Fibroblast of skin of right quadriceps (primary cell): ENCODE measurements at regions not wholly inside any gene's neighbourhood (a gene's known extent, or its start where the extent isn't known, plus 50 kb on each side); places are given as distances from the start of the nearest gene placed in this dataset.
A peak's percentile ranks its signal among the peaks of the same experiment; 100 is the strongest.
"Not testable (repeated sequence)": the region's sequence is repeated elsewhere in the genome, so short reads cannot be mapped to it uniquely, and the experiment has no call there.

Experiments
- DNase-seq: peaks from one replicate; pipeline ENCODE4 v3.0.0-alpha.2; 2013

DNA sequence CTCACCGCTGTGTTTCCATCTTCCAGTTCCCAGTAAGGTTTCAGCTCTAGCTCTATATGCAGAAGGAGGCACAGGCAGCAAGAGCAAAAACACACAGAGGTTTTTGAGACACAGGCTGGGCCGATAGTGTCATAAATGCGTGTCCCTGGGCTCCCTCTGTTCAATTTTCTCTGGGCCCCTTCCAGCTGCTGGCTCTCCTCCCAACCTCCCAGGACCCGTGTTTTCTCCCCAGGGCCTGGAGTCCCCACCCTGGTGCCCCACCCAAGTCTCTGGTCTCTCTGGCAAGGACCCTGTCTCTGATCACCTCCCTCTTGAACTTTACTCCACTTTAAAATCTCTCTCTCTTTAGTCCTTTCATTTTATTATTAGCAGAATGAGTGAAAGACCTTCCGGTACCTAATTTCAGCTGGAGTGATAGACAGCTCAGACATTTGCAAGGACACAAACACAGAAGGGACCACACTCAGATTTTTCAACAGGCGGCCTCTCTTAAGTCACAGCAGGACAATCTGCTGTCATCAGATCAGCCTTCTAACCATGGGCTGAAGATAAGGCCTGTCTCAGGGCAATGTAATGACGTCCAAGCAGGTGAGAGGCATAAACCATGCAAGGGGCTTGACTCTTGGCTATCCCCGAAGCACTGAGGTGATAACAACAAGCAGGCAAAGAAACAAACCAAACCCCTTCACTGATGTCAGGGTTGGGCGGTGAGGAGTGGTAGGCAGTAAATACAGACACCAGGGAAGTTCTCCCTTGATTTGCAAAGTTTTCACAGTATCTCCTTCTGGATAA, 190.0 kb upstream of the IRS2 start:
- no peak for DNase-seq

DNA sequence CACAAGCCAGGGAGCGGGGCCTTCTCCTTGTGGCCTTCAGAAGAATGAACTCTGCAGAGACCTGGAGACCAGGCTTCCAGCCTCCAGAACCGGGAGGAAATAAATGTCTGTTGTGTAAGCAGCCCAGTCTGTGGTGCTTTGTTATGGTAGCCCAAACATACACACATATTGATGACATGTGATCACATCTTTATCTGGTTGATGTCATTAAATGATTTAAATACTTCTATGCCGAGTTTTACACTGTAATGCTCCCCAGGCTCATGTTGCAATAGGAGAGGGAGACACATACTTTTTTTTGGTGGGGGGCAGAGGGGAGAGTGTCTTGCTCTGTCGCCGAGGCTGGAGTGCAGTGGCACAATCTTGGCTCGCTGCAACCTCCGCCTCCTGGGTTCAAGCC, 188.0 kb upstream of the IRS2 start:
- peak; percentile 37 for DNase-seq

DNA sequence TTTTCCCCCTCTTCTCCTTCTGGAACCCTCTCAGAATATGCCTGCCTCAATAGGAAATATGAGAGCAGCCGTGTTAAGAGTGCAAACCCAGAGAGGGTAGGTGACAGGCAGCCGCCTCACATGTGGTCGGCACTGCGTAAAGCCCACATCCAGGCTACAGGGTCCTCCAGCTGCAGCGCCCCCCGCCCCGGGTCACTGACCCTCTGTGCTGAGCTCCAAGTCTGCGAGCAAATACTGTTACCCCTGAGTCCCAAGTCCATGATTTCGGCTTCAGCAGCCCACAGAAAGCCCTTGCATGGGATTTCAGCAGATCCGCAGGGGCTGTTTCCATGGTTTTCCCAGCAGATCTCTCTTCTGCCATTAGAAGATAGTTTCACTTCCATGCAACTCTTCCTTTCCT, 186.9 kb upstream of the IRS2 start:
- no peak for DNase-seq

DNA sequence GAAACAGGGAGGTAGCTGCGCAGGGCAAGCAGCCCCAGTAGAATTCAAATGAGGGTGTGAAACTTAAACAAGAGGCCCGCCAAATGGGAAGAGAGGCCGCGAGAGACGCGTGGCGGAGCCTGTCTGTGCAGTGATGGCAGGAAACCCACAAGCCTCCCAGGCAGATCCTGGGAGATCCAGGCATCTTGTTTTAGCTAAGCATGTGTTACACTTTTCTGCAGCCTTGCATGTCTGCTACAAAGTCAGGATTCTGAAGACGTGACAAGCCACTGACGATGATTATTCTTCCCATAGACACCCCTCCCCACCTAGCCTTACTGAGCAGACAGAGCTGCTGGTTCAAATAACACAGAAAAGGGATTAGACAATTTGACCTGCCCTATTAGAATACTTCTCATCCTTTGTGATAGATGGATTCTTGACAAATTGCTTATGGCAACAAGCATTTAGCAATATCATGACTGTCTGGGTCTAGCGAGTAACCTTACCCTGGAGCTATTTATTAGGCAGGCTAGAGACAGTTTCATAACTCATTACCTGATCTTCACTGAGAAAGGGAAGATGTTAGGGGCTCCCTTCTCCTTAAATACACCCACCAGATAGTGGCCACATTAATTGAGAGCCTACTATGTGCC, 185.2 kb upstream of the IRS2 start:
- peak; percentile 72 for DNase-seq

DNA sequence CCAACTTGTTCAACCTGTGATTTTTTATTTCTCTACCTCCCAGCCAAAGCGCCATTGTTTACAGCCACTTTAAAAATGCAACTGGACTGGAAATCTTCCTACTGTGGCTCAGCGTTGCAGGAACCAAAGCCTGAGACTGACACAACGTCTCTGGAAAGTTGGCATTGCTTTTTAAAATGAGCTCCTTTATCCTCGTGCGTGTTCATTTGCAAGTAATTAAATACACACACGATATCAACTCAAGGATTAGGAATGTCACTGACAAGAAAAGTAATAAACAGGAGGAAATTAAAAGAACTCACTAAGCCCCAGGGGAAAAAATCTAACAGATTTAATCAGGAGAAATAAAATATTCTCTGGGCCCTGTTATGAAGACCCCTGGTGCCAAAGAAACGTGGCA, 184.6 kb upstream of the IRS2 start:
- DNase-seq, result peak; percentile 63

DNA sequence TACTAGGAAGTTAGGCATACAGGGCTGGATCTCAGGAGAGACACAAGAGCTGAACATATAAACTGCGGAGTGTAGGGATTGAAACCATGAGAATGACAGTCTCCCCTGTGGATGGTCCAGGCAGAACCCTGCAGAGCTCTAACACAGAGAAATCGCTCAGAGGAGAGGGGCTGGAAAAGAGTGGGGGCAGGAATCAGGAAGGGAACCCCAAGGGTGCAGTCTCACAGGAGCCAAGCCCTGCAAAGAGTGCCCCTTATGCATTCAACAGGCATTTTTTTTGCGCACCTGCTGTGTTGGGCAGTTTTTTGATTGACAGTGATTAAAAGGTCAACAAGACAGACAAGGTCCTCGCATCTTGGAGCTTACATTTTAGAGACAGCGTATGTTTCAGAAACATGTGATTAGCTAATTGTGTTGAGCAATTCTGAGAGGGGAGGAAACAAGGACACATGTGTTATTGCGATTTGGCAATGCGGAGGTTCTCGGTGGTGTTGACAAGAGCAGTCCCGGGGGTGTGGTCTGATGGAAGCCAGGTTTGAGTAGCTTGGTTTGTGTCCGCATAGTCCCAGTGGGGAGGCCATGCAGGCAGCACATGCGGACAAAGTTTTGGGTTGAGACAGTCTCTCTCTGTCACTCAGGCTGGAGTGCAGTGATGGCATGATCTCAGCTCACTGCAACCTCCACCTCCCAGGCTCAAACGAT, 182.6 kb upstream of the IRS2 start:
- peak; percentile 42 for DNase-seq

DNA sequence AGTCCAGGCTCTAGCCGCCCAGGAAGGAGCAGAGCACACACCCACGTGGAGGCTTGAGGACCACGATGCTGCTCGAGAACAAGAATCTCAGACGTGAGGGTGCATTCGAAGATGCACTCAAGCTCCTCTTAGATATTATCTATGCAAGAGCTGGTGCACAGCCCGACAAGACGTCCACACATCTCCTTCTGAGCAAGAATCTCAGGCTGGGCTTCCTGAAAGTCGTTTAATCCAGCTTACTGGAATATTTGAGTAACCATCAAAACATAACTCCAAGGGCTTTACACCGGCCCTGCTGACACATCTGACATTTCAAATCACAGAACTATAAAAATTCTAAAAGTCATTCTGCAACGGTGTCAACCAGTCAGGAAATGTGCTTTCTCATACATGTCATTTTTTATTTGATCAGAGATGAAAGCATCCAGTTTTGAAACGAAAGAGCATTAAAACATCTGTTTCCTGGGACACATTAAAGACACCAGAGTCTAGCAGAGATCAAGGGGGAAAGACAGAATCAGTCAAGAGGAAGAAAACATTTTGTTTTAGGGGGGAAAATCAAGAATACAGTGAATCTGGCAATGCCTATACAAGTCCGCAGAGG, 177.7 kb upstream of the IRS2 start:
- DNase-seq, result no peak

DNA sequence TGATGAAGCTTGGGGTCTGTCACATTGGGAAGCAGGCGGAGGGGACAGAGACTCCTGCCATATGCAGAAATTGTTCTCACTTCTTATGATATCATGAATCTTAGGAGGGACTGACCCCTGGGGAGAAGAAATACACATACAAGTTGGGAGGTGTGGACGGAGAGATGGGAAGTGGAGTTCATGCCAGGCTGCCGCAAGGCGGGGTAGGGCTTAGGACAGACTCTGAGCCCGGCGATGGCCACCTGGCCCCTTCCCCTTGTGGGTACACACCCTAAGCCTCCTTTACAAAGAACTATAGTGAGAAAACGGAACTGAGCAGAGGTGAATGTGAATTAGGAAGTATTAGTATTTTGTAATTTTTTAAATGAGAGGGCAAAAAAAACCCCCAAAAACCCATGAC, 177.0 kb upstream of the IRS2 start:
- DNase-seq, result no peak

DNA sequence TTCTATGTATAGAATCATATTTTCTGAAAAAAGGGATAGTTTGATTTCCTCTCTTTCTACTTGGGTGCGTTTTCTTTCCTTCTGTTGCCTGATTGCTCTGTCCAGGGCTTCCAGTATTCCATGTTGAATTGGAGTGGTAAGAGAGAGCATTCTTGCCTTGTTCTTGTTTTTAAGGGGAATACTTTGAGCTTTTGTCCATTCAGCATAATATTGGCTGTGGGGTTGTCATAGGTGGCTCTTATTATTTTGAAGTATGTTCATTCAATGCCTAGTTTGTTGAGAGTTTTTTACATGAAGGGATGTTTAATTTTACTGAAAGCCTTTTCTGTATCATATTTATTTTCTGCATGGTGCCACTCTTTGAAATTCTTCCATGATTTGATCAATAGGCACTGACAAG, 173.5 kb upstream of the IRS2 start:
- no peak for DNase-seq

DNA sequence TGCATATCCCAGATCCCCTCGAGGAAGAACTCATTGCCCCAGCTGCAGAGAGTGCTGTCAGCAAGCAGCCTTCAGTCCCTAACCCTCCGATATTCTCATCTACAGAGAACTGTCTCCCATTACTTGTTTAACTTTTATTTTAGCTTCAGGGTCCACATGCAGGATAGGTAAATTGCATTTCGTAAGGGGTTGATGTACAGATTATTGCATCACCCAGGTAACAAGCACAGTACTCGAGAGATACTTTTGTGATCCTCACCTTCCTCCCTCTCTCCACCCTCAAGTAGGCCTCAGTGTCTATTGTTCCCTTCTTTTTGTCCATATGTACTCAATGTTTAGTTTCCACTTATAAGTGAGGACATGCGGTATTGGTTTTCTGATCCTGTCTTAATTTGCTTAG, 171.5 kb upstream of the IRS2 start:
- DNase-seq, result no peak

DNA sequence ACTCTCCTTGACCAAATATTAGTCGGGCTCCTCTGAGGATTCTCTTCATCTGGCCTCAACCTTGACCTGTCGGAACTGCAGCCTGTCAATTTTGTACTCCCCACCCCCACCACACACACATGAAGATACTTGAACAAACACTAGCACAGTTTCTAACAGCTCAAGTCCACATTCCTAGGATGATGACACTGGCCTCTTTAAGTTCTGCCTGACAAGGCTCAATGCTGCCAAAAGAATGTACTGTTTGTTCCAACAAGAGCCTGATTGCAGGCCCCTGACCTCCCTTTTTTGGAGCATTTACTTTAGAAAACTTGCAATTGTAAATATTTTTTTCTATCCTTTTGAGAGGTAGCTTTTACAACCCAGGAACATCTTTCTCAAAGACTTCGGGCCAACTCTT, 169.2 kb upstream of the IRS2 start:
- DNase-seq, result peak; percentile 32

DNA sequence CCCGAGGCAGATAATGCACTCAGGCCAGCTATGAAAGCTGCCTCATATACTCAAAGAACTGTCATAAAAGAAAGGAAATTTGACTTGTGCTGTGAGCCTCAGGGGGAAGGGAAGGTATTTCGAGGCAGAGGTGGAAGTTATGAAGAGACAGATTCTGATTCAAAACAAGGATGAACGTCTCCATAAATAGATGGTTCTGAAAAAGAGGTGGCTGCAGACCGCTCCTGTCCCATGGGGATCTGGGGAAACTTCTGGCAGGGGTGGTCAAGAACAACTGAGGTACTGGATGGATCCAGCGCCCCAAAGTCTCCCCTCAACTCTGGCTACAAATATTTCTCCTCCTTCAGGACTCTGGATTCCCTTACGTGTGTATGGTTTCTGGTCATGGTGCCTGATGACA, 168.1 kb upstream of the IRS2 start:
- no peak for DNase-seq

DNA sequence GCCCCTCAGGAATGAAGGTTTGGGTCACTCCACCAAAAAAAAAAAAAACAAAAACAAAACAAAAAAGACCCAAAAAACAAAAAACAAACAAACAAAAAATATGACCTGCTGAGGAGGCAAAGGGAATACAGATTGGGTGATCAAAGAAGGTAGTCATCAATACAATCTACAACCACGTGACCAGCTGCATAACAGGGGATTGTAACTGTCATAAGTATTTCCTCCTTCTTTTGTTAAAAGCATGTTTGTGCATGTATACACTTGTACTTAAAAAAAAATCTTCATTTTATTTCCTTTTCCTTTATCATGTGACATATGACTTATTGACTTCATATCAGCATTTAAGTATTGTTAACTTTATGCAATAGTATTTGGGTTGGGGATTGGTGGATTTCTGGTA, 165.1 kb upstream of the IRS2 start:
- DNase-seq, result no peak

DNA sequence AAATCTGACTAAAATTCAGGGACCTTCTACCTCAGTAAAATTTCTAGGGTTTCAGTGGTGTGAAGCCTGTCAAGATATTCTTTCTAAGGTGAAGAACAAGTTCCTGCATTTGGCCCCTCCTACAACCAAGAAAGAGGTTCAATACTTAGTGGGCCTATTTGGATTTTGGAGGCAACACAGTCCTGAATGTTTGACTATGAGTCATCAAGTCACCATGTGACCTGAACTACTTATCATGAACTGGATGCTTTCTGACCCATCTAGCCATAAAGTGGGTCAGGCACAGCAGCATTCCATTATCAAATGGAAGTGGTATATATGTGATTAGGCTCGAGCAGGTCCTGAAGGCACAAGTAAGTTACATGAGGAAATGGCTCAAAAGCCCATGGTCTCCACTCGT, 163.0 kb upstream of the IRS2 start:
- DNase-seq, result no peak

DNA sequence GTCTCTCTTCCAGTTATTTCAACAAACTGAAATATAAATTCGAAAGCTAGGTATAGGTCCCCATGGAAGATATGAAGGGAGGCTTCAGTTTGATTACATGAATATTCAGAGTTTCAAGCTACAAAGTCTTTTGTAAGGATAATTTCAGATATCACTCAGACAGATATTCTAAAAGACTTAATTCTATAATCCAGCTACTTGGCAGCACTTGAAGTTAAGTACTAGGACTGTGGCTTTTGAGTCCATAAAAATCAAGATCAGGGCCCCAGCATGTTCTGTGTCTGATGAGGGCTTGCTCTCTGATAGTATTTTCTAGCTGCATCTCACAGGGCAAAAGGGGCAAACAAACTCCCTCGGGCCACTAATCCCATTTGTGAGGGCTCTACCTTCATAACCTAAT, 160.6 kb upstream of the IRS2 start:
- no peak for DNase-seq

DNA sequence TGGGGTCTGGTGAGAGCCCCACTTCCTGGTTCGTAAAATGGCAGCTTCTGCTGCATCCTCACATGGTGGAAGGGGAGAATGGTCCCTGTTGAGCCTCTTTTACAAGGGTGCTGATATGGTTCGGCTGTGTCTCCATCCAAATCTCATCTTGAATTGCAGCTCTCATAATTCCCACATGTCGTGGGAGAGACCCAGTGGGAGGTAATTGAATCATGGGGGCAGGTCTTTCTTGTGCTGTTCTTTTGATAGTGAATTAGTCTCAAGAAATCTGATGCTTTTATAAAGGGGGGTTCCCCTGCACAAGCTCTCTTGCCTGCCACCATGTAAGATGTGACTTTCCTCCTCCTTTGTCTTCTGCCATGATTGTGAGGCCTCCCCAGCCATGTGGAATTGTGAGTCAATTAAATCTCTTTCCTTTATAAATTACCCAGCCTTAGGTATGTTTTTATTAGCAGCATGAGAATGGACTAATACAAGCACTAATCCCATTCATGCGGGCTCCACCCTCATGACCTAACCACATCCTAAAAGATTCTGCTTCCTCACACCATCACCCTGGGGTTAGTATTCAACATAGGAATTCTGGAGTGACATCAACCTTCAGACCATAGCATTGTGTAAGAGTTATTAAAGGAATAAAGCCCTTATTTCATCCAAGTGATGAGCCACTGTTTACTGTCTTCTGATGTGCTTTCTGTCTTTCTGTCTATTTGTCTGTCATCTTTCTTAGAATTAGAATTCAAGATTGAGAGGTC, 159.0 kb upstream of the IRS2 start:
- peak; percentile 80 for DNase-seq

DNA sequence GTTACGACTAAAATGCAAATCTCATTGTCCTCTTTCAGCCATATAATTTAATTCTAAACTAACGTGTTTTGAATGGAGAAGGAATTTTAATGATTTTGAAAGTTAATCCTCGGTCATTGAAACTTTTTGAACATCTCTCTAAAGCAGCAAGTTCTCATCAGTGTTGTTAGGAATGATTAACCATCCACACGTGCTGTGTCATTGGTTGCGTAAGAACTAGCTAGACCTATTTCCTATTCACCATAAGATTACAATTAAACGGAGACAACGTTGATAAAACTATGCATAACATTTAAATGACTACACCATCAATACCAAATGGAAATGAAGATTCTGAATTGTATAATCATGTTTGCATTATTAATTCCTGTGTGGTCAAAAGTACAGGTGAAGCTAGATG, 155.6 kb upstream of the IRS2 start:
- peak; percentile 86 for DNase-seq

DNA sequence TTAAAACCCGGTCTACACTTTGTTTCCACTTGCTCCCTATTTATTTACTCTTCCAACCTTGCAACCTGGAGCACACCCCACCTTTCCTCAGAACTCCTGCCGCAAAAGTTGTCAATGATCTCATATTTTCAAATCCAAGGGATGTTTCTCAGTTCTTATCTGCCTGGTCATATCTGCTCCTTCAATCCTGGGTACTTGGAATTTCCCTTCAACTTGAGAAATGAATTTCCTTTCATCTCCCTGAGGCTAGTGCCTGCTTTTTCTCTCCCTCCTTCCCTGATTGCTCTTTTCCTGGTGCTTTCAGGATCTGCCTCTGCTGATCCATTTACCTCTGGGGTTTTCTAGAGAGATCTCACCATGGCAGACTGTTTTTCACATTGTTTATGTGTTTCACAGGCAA, 154.8 kb upstream of the IRS2 start:
- no peak for DNase-seq

DNA sequence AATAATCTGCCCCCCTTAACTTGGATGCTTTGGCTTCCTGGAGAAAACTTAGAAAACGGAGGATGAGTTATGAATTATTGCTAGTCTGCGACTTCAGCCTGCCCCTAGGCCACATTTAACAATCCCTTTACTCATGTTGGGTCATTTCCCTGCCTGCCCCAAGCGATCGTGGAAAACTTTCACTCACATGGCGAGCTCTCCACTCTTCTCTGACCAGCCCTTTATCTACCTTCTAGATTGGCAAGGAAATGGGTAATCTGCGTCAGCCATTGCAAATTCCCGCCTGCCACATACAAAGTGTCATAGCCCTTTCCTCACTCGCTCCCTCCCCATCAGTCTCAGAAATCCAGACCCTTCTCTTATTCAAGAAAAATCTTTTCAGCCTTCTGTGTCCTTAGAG, 154.3 kb upstream of the IRS2 start:
- no peak for DNase-seq

DNA sequence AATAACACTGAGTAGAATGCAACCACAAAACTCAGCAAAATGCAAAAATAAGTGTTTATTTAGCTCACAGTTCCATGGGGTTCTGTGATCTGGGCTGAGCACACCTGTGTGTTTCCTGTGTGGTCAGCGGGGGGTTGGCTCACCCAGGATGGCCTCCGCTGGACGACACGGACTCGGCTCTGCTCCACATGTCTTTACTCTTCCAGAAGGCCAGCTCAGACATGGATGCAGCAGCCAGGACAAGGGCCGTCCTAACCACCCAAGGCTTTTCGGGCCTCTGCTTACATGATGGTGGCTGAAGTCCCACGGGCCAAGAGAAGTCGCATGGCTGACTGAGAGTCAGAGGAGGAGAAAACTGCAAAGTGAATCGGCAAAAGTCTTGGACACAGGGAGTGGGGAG, 153.5 kb upstream of the IRS2 start:
- no peak for DNase-seq

DNA sequence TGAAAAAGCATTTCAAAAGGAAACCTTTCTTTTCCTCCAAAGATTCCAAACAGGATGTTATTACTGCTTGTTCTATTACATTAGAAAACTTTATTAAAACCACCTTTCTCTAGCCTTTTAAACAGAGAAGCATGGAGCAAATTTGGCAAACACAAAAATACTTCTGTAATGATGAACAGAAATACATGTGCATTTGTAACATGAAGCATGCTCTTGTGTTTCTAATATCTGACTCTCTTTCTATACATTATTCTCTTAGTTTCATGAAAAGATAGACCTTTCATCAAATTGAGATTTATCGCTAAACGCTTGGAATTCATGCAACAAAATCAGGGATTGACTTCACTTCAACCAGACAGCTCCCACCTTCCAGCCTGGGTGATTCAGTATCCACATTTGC, 152.8 kb upstream of the IRS2 start:
- DNase-seq, result peak; percentile 65

DNA sequence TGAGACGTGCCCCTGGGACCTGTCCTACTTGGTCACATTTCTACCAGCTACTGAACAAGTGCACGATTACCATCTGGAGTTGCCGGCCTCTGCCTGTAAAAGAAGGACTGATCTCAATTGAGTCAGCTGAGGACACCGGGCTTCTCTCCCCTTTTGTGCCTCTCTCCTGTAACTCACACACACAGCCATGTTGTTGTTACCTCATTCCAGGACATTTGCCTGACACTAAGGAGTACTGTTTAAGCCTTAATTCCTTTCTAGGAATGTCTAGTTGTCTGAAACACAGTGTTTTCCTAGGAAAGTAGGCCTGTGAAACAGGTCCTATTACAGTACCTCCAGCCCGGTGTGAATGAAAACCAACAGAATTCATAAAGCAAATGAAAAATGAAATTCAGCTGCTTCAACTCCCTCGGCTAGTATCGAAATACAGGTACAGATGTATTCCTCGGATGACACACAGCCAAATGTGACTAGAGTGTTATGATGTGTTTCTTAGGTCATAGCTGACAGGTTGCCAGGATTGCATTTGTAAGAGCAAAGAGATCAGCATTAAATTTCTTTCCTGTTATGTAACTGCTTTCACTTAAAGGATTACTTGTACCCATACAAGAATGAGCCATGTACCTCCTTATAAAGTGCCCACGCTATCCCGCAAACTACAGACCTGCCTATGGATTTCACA, 152.0 kb upstream of the IRS2 start:
- DNase-seq, result peak; percentile 75

DNA sequence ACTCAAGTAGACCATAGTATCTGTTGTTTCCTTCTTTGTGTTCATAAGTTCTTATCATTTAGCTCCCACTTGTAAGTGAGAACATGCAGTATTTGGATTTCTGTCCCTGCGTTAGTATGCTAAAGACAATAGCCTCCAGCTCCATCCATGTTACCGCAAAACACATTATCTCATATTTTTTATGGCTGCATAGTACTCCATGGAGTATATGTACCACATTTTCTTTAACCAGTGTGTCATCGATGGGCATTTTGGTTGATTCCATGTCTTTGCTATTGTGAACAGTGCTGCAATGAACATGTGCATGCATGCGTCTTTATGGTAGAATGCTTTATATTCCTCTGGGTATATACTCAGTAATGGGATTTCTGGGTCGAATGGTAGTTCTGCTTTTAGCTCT, 148.1 kb upstream of the IRS2 start:
- DNase-seq, result not testable (repeated sequence)
